ENCODE measurements at regions not wholly inside any gene's neighbourhood (a gene's known extent, or its start where the extent isn't known, plus 50 kb on each side); places are given as distances from the start of the nearest gene placed in this dataset.

GRCh38 chr5:126300293-126300692, 122.9 kb upstream of the GRAMD2B start:
- H3K9me3 Mint-ChIP-seq (ENCODE audit: unreplicated experiment): peaks cover 10% of the 10 kb centered on the region

GRCh38 chr5:126301056-126301455, 122.2 kb upstream of the GRAMD2B start:
- CTCF ChIA-PET: interaction anchor here (0.5 kb wide), 1 partner anchor 64 kb away, joined by 3 read pairs; no protein-coding TSS in a partner anchor
- Mint-ChIP-seq H3K27me3 (ENCODE audit: insufficient read depth, unreplicated experiment) (no peaks in the 10 kb centered on the region), H3K27ac (ENCODE audit: unreplicated experiment) (no peak overlapping the region), H3K4me1 (ENCODE audit: low read depth, unreplicated experiment) (no peaks in the 10 kb centered on the region), H3K9me3 (ENCODE audit: unreplicated experiment) (peaks cover 10% of the 10 kb centered on the region), H3K36me3 (ENCODE audit: insufficient read depth, unreplicated experiment) (no peaks in the 10 kb centered on the region), H3K4me3 (ENCODE audit: unreplicated experiment) (no peak overlapping the region)
- no TSS peak for BruUV-seq (replicated peaks)
- intact Hi-C loops (cut with micrococcal nuclease; ENCODE audit: unreplicated experiment): no loop called here
- DNase-seq: no peak
- H3K4me3 ChIP-seq (ENCODE audit: low read depth, low read length): no peak overlapping the region
- H3K9me3 ChIP-seq: no peaks in the 10 kb centered on the region
- no peaks in the 10 kb centered on the region for H3K27me3 ChIP-seq (replicated peaks; ENCODE audit: control insufficient read depth, insufficient read depth, low read length)
- POLR2A ChIA-PET: no interaction called here
- H3K4me1 ChIP-seq: no peaks in the 10 kb centered on the region
- H3K36me3 ChIP-seq (ENCODE audit: control insufficient read depth, insufficient read depth, low read length): no peaks in the 10 kb centered on the region
- no peak for TF ChIP-seq CTCF (IDR thresholded peaks at IDR 0.05; ENCODE audit: insufficient read depth in 1 of 2, low read depth in 1 of 2, low read length in 1 of 2, severe bottlenecking in 1 of 2, unreplicated experiment in 1 of 2)

More at GRCh38 chr5:126300293-126300692, 122.9 kb upstream of the GRAMD2B start:
- ChIA-PET POLR2A (interaction anchor here (0.6 kb wide), 1 partner anchor 1552 kb away, joined by 18 read pairs; no protein-coding TSS in a partner anchor), CTCF (interaction anchor here (0.6 kb wide), 1 partner anchor 196 kb away, joined by 3 read pairs; no protein-coding TSS in a partner anchor)
- no peaks in the 10 kb centered on the region for H3K4me1 Mint-ChIP-seq (ENCODE audit: low read depth, unreplicated experiment)
- H3K4me3 Mint-ChIP-seq (ENCODE audit: unreplicated experiment): no peak overlapping the region
- no peak overlapping the region for H3K27ac Mint-ChIP-seq (ENCODE audit: unreplicated experiment)
- Histone ChIP-seq H3K27me3 (replicated peaks; ENCODE audit: control insufficient read depth, insufficient read depth, low read length) (no peaks in the 10 kb centered on the region), H3K36me3 (ENCODE audit: control insufficient read depth, insufficient read depth, low read length) (no peaks in the 10 kb centered on the region), H3K9me3 (no peaks in the 10 kb centered on the region), H3K4me1 (no peaks in the 10 kb centered on the region), H3K4me3 (ENCODE audit: low read depth, low read length) (no peak overlapping the region)
- no peaks in the 10 kb centered on the region for H3K36me3 Mint-ChIP-seq (ENCODE audit: insufficient read depth, unreplicated experiment)
- no peaks in the 10 kb centered on the region for H3K27me3 Mint-ChIP-seq (ENCODE audit: insufficient read depth, unreplicated experiment)
- intact Hi-C loops (cut with micrococcal nuclease; ENCODE audit: unreplicated experiment): no loop called here
- no TSS peak for BruUV-seq (replicated peaks)
- no peak for DNase-seq
- no peak for TF ChIP-seq CTCF (IDR thresholded peaks at IDR 0.05; ENCODE audit: insufficient read depth in 1 of 2, low read depth in 1 of 2, low read length in 1 of 2, severe bottlenecking in 1 of 2, unreplicated experiment in 1 of 2)

GRCh38 chr5:126309860-126310259, 113.3 kb upstream of the GRAMD2B start:
- no peaks in the 10 kb centered on the region for H3K27me3 ChIP-seq (replicated peaks; ENCODE audit: control insufficient read depth, insufficient read depth, low read length)
- Mint-ChIP-seq H3K36me3 (ENCODE audit: insufficient read depth, unreplicated experiment) (no peaks in the 10 kb centered on the region), H3K4me3 (ENCODE audit: unreplicated experiment) (no peak overlapping the region), H3K27ac (ENCODE audit: unreplicated experiment) (no peak overlapping the region), H3K27me3 (ENCODE audit: insufficient read depth, unreplicated experiment) (peaks cover 6% of the 10 kb centered on the region), H3K9me3 (ENCODE audit: unreplicated experiment) (no peaks in the 10 kb centered on the region), H3K4me1 (ENCODE audit: low read depth, unreplicated experiment) (no peaks in the 10 kb centered on the region)
- ChIA-PET CTCF (no interaction called here), POLR2A (no interaction called here)
- no peak for TF ChIP-seq CTCF (IDR thresholded peaks at IDR 0.05; ENCODE audit: insufficient read depth in 1 of 2, low read depth in 1 of 2, low read length in 1 of 2, severe bottlenecking in 1 of 2, unreplicated experiment in 1 of 2)
- BruUV-seq (replicated peaks): no TSS peak
- H3K9me3 ChIP-seq: no peaks in the 10 kb centered on the region
- H3K36me3 ChIP-seq (ENCODE audit: control insufficient read depth, insufficient read depth, low read length): no peaks in the 10 kb centered on the region
- DNase-seq: no peak
- H3K4me3 ChIP-seq (ENCODE audit: low read depth, low read length): no peak overlapping the region
- H3K4me1 ChIP-seq: no peaks in the 10 kb centered on the region
- intact Hi-C loops (cut with micrococcal nuclease; ENCODE audit: unreplicated experiment): no loop called here
